ENCODE measurements at regions not wholly inside any gene's neighbourhood (a gene's known extent, or its start where the extent isn't known, plus 50 kb on each side); places are given as distances from the start of the nearest gene placed in this dataset.

- TF ChIP-seq CTCF (IDR thresholded peaks at IDR 0.05) (no peak), EP300 (IDR thresholded peaks at IDR 0.05) (no peak)
Measured at GRCh38 chr5:72566746-72567145, 59.5 kb upstream of the ZNF366 start.

All from esophagus muscularis mucosa (tissue), 3 donors.